ENCODE measurements at regions not wholly inside any gene's neighbourhood (a gene's known extent, or its start where the extent isn't known, plus 50 kb on each side); places are given as distances from the start of the nearest gene placed in this dataset.

DNA sequence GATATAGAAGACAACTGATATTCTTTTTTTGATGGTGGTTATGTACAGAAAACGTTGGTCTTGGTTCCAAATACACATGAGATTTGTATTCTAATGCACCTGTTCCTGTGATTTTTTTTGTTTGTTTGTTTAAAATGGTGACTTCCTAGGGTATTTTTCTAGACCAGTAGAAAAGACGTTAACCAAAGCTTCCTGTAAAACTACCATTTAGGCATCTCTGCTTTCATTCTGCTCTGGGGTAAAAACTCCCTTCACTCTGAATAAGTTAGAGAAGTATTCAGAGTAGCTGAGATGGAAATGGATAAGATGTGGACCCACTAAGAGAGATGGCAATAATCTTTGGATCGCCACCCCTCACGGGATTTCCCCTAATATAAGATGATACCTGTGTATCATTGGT lies 343.2 kb upstream of the KLF3 start:
- Mint-ChIP-seq H3K4me1 (peaks cover 30% of the 10 kb centered on the region), H3K36me3 (ENCODE audit: insufficient read depth) (peaks cover 1% of the 10 kb centered on the region), H3K9me3 (no peaks in the 10 kb centered on the region), H3K4me3 (no peak overlapping the region), H3K27me3 (no peaks in the 10 kb centered on the region), H3K27ac (ENCODE audit: low read depth) (no peak overlapping the region)
- no peak for DNase-seq (ENCODE audit: low spot score in 2 of 2)
- ATAC-seq (replicated peaks; ENCODE audit: extremely low read depth, poor library complexity, severe bottlenecking): no peak

DNA sequence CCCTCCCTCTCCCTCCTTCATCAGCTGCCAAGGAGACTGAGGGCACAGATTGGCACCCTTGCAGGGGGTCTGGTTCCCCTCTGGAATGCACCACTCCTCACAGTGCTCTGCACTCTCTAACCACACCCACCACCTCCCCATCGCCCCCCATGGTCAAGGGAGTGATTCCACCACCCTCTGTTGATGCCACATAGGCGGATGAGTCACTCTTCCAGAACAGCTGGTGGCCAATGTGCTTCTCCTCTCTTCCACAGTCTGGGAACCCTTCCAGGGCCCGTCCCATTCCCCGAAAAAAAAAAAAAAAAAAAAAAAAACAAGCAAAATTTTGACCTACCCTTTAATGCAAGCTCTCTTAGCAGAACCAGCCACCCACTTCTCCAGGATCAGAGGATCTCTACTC lies 341.3 kb upstream of the KLF3 start:
- ATAC-seq (replicated peaks; ENCODE audit: extremely low read depth, poor library complexity, severe bottlenecking) (no peak), DNase-seq (ENCODE audit: low spot score in 2 of 2) (no peak)
- Mint-ChIP-seq H3K4me3 (no peak overlapping the region), H3K27ac (ENCODE audit: low read depth) (no peak overlapping the region), H3K4me1 (peaks cover 30% of the 10 kb centered on the region), H3K27me3 (no peaks in the 10 kb centered on the region), H3K9me3 (no peaks in the 10 kb centered on the region), H3K36me3 (ENCODE audit: insufficient read depth) (peaks cover 1% of the 10 kb centered on the region)

DNA sequence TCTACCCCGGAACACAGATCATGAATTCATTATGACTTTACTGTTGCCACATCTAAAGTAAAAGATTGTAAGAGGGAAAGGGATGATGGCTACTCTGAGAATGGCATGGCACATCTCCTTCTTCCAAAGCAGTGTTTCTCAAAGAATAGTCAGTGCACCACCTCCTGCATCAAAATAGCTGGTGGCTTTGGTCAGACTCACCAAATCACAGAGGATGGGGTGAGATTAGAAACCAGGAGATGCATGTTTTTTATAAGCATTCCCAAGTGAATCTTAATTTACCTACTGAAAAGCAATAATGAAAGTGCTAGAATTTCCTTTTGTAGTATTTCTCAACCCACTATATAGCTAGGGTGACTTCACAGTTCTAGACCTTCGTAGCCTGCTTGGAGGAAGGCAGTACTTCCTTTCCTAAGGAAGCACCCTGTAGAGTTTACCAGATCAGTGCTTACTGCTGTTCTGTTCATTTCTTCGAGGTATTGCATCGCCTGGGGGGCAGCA lies 340.8 kb upstream of the KLF3 start:
- DNase-seq (ENCODE audit: low spot score in 2 of 2) (no peak), ATAC-seq (replicated peaks; ENCODE audit: extremely low read depth, poor library complexity, severe bottlenecking) (no peak)
- Mint-ChIP-seq H3K36me3 (ENCODE audit: insufficient read depth) (peaks cover 1% of the 10 kb centered on the region), H3K9me3 (no peaks in the 10 kb centered on the region), H3K4me1 (peaks cover 26% of the 10 kb centered on the region), H3K27me3 (no peaks in the 10 kb centered on the region), H3K27ac (ENCODE audit: low read depth) (no peak overlapping the region), H3K4me3 (no peak overlapping the region)

DNA sequence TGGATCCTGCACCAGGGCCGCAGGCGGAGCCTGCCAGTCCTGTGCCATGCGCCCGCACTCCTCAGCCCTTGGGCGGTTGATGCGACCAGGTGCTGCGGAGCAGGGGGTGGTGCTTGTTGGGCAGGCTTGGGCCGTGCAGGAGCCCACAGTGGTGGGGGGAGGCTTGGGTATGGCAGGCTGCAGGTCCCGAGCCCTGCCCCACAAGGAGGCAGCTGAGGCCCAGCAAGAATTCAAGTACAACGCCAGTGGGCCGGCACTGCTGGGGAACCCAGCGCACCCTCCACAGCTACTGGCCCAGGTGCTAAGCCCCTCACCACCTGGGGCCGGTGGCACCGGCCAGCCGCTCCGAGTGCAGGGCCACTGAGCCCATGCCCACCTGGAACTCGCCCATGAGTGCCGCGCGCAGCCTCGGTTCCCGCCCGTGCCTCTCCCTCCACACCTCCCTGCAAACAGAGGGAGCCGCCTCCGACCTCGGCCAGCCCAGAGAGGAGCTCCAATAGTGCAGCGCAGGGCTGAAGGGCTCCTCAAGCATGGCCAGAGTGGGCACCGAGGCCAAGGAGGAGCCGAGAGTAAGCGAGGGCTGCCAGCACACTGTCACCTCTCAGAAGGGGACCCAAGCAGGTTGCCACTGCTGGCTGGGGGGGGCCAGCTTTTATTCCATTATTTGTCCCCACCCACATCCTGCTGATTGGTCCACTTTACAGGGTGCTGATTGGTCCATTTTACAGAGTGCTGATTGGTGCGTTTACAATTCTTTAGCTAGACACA lies 339.0 kb upstream of the KLF3 start:
- no peak overlapping the region for H3K27ac Mint-ChIP-seq (ENCODE audit: low read depth)
- DNase-seq (ENCODE audit: low spot score in 2 of 2) (no peak), ATAC-seq (replicated peaks; ENCODE audit: extremely low read depth, poor library complexity, severe bottlenecking) (no peak)
- H3K4me1 Mint-ChIP-seq: peaks cover 15% of the 10 kb centered on the region
- peaks cover 1% of the 10 kb centered on the region for H3K36me3 Mint-ChIP-seq (ENCODE audit: insufficient read depth)
- H3K27me3 Mint-ChIP-seq: no peaks in the 10 kb centered on the region
- no peaks in the 10 kb centered on the region for H3K9me3 Mint-ChIP-seq
- no peak overlapping the region for H3K4me3 Mint-ChIP-seq

DNA sequence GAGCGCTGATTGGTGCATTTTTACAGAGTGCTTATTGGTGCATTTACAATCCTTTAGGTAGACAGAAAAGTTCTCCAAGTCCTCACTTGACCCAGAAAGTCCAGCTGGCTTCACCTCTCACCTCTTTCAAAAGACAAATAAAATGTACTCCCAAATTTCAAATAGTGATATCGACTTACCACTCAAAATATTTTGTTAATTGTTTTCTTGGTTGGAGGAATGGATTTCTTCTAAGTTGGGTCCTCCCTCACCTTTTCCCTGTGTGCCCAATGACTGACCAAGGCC lies 338.4 kb upstream of the KLF3 start:
- Mint-ChIP-seq H3K36me3 (ENCODE audit: insufficient read depth) (peaks cover 1% of the 10 kb centered on the region), H3K27ac (ENCODE audit: low read depth) (no peak overlapping the region), H3K27me3 (no peaks in the 10 kb centered on the region), H3K9me3 (no peaks in the 10 kb centered on the region), H3K4me3 (no peak overlapping the region), H3K4me1 (peaks cover 11% of the 10 kb centered on the region)
- no peak for ATAC-seq (replicated peaks; ENCODE audit: extremely low read depth, poor library complexity, severe bottlenecking)
- DNase-seq (ENCODE audit: low spot score in 2 of 2): no peak

DNA sequence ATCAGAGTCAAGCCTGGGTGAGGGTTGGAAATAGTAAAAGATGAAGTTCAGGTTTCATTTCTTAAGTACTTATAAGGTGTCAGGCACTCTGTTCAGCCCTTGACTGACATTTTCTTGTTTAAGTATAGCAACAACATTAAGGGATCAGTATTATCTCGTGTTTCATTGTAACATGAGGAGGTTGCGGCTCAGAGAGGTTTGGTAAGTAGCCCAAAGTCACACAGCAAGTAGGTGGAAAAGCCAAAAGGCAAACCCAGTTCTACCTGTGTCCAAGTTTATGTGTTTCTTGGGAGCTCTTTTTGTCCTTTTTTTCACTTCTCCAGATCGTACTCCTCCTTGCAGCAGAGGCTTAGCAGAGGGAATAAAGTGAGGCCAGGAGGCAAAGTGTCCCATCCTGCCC lies 337.5 kb upstream of the KLF3 start:
- no peak for DNase-seq (ENCODE audit: low spot score in 2 of 2)
- H3K36me3 Mint-ChIP-seq (ENCODE audit: insufficient read depth): peaks cover 1% of the 10 kb centered on the region
- no peaks in the 10 kb centered on the region for H3K9me3 Mint-ChIP-seq
- H3K4me1 Mint-ChIP-seq: peaks cover 6% of the 10 kb centered on the region
- H3K27ac Mint-ChIP-seq (ENCODE audit: low read depth): no peak overlapping the region
- no peak for ATAC-seq (replicated peaks; ENCODE audit: extremely low read depth, poor library complexity, severe bottlenecking)
- no peak overlapping the region for H3K4me3 Mint-ChIP-seq
- H3K27me3 Mint-ChIP-seq: no peaks in the 10 kb centered on the region

DNA sequence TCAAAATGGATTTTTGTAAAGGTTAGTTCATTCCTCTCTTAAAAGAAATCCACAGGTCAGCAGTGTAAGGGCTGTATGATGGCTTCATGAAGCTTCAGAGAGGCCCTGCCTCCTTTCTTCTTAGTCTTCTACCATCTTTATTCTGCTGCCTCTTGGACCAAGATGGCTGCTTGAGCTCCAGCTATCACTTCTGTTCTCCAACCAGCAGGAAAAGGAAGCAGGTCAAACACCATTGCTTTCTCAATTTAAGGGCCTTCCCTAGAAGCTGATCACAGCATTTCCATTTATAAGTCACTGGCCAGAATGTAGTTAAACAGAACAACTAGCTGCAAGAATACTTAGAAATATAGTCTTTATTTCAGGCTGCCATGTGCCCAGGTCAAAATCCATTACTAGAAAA lies 336.8 kb upstream of the KLF3 start:
- peaks cover 6% of the 10 kb centered on the region for H3K4me1 Mint-ChIP-seq
- no peaks in the 10 kb centered on the region for H3K9me3 Mint-ChIP-seq
- no peak for DNase-seq (ENCODE audit: low spot score in 2 of 2)
- no peak overlapping the region for H3K27ac Mint-ChIP-seq (ENCODE audit: low read depth)
- H3K36me3 Mint-ChIP-seq (ENCODE audit: insufficient read depth): peaks cover 1% of the 10 kb centered on the region
- no peaks in the 10 kb centered on the region for H3K27me3 Mint-ChIP-seq
- no peak for ATAC-seq (replicated peaks; ENCODE audit: extremely low read depth, poor library complexity, severe bottlenecking)
- H3K4me3 Mint-ChIP-seq: no peak overlapping the region

DNA sequence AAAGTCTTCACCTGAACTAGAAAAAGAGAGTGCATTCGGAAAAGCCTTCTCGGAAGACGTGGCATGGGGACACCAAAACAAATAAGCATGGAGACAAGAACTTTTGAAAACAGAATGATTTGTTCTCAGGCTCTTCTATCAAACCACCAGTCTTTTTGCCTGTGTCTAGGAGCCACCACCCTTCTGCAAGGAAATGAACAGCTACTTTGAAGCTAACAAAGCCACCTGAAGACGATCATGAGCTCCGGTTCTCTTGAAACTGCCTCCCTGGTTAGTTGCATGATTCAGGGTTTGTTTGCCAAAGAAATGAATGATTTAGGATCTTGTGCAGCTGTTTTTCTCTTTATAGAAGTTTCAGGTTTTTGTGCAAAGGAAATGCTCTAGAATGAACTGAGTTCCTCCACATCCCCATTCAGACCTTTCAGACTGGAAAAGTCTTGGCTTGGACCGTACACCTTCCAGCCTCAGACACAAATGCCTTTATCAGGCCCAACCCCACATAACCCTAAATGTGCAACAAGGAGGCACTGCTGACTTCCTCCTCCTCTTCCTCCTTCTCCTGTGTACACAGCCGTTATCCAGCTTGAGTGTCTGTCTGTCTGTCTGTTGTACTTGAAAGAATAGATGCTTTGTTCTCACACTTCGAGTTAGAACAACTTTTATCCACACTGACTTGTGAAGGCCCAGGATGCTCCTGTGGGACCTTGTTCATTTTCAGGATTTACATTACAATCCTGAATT lies 334.8 kb upstream of the KLF3 start:
- no peak overlapping the region for H3K4me3 Mint-ChIP-seq
- no peaks in the 10 kb centered on the region for H3K36me3 Mint-ChIP-seq (ENCODE audit: insufficient read depth)
- peaks cover 6% of the 10 kb centered on the region for H3K4me1 Mint-ChIP-seq
- no peak overlapping the region for H3K27ac Mint-ChIP-seq (ENCODE audit: low read depth)
- no peak for DNase-seq (ENCODE audit: low spot score in 2 of 2)
- H3K9me3 Mint-ChIP-seq: no peaks in the 10 kb centered on the region
- no peaks in the 10 kb centered on the region for H3K27me3 Mint-ChIP-seq
- no peak for ATAC-seq (replicated peaks; ENCODE audit: extremely low read depth, poor library complexity, severe bottlenecking)

DNA sequence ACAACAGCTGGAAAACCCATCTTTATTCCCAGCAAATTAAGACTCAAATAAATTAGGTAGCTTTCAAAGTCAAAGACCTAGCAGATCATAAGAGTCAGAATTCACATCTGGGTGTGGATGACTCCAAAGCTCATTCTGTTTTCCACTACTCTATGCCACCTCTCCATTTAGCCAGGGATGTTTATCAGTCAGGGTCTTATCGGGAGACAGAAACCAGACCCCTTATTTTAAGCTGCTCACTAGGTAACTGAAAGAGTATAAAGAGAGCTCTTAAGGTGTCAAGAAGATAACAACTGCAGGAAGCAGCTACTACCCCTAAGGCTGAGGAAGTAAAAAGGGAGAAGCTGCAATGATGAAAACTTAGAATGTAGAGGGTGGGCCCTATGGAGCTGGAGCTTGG lies 333.7 kb upstream of the KLF3 start:
- H3K9me3 Mint-ChIP-seq: no peaks in the 10 kb centered on the region

DNA sequence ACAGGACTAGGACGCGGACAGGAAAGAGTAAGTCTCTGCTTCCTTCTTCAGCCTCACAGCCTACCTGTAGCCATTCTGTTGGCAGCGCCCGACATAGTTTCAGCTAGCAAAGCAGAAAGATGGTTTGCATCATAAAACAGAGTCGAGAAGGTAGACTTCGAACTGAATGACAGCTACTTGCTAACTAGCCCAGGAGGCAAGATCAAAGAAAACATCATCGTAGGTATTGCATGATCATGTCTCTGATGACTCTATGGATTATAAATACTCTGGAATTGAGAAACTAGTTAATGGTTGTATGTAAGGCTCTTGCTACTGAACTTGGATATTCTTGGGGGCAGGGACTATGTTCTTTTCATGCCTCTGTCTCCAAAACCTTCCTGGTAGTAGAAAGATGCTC lies 333.1 kb upstream of the KLF3 start:
- H3K4me1 Mint-ChIP-seq: peaks cover 19% of the 10 kb centered on the region
- H3K9me3 Mint-ChIP-seq: no peaks in the 10 kb centered on the region
- ATAC-seq (replicated peaks; ENCODE audit: extremely low read depth, poor library complexity, severe bottlenecking): no peak
- H3K4me3 Mint-ChIP-seq: no peak overlapping the region
- no peaks in the 10 kb centered on the region for H3K27me3 Mint-ChIP-seq
- DNase-seq (ENCODE audit: low spot score in 2 of 2): no peak
- no peaks in the 10 kb centered on the region for H3K36me3 Mint-ChIP-seq (ENCODE audit: insufficient read depth)
- H3K27ac Mint-ChIP-seq (ENCODE audit: low read depth): no peak overlapping the region

More for the DNA sequence above, 333.7 kb upstream of the KLF3 start:
- Mint-ChIP-seq H3K4me3 (no peak overlapping the region), H3K36me3 (ENCODE audit: insufficient read depth) (no peaks in the 10 kb centered on the region), H3K4me1 (peaks cover 16% of the 10 kb centered on the region), H3K27me3 (no peaks in the 10 kb centered on the region), H3K27ac (ENCODE audit: low read depth) (no peak overlapping the region)
- ATAC-seq (replicated peaks; ENCODE audit: extremely low read depth, poor library complexity, severe bottlenecking) (no peak), DNase-seq (ENCODE audit: low spot score in 2 of 2) (no peak)

DNA sequence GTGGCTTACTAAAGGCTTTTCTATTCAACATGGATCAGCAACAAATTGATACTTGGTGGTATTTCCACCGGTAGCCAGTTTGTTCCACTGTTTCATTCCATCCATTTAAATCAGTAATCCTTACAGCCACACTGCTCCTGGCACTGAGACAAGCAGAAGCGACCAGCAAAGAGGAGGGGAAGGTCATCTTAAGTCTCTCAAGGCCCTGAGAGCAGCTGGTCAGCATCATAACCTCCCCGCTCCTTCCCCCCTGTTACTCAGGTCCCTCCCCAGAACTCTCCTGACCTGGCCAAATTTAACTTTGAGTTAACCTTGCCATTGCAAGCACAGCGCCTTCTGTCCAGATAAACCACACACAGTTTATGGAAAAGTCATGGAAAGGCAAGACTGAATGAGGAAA lies 331.3 kb upstream of the KLF3 start:
- Mint-ChIP-seq H3K9me3 (peaks cover under 1% of the 10 kb centered on the region), H3K27me3 (no peaks in the 10 kb centered on the region), H3K27ac (ENCODE audit: low read depth) (no peak overlapping the region), H3K4me1 (peaks cover 19% of the 10 kb centered on the region), H3K4me3 (no peak overlapping the region), H3K36me3 (ENCODE audit: insufficient read depth) (no peaks in the 10 kb centered on the region)
- DNase-seq (ENCODE audit: low spot score in 2 of 2) (no peak), ATAC-seq (replicated peaks; ENCODE audit: extremely low read depth, poor library complexity, severe bottlenecking) (no peak)

DNA sequence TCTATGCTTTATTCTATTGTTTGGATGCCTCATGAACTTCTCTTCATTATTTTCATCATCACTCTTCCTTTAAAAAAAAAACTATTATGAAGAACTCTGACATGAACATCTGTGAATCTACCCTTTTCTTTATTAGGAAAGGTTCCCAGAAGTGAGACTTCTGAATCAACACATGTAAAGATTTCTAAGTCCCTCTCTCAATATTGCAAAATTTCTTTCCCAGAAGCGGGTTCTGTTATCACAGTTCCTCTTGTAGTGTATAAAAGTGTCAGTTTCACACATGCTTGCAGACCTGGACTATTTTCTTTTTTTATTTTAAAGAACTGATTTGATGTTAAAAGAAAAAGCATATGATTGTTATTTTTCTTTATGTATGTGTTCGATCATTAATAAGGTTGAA lies 330.8 kb upstream of the KLF3 start:
- Mint-ChIP-seq H3K27me3 (no peaks in the 10 kb centered on the region), H3K9me3 (peaks cover 5% of the 10 kb centered on the region), H3K27ac (ENCODE audit: low read depth) (no peak overlapping the region), H3K4me3 (no peak overlapping the region), H3K4me1 (peaks cover 19% of the 10 kb centered on the region), H3K36me3 (ENCODE audit: insufficient read depth) (no peaks in the 10 kb centered on the region)
- ATAC-seq (replicated peaks; ENCODE audit: extremely low read depth, poor library complexity, severe bottlenecking): no peak
- DNase-seq (ENCODE audit: low spot score in 2 of 2): no peak

DNA sequence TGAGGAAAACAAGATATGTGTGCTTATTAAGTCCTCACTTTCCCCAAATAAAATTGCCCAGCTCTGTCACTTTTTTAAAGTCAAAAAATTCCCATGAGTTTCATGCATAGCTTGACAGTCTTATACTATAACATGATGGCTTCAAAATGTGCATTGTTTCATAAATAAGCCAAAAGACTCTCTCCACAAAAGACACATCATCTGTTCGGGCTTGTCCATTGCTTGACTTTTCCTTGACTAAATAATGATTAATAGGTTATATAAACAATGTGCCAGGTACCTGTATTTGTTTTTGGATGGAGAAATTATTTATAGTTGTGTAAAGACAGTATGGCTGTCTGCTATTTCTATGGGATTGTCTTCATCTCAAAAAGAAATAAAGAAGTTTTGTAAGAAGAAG lies 329.2 kb upstream of the KLF3 start:
- ATAC-seq (replicated peaks; ENCODE audit: extremely low read depth, poor library complexity, severe bottlenecking) (no peak), DNase-seq (ENCODE audit: low spot score in 2 of 2) (no peak)
- H3K4me1 Mint-ChIP-seq: peaks cover 13% of the 10 kb centered on the region
- no peaks in the 10 kb centered on the region for H3K27me3 Mint-ChIP-seq
- no peak overlapping the region for H3K27ac Mint-ChIP-seq (ENCODE audit: low read depth)
- H3K4me3 Mint-ChIP-seq: no peak overlapping the region
- peaks cover 3% of the 10 kb centered on the region for H3K36me3 Mint-ChIP-seq (ENCODE audit: insufficient read depth)
- peaks cover 14% of the 10 kb centered on the region for H3K9me3 Mint-ChIP-seq
